ENCODE measurements at regions not wholly inside any gene's neighbourhood (a gene's known extent, or its start where the extent isn't known, plus 50 kb on each side); places are given as distances from the start of the nearest gene placed in this dataset.
"Not testable (repeated sequence)": the region's sequence is repeated elsewhere in the genome, so short reads cannot be mapped to it uniquely, and the experiment has no call there.

- DNase-seq; H3K36me3 ChIP-seq; H3K4me1 ChIP-seq; ATAC-seq; H3K9me3 ChIP-seq; H3K4me3 ChIP-seq; intact Hi-C loops (cut with DNase I); H3K27ac ChIP-seq; H3K27me3 ChIP-seq: not testable (repeated sequence)
- 13% methylated on average over 2 of the region's 2 CpGs for WGBS (ENCODE audit: insufficient coverage, low coverage, low lambda C conversion rate, missing lambda C conversion rate)
Observed at GRCh38 chrX:90524383-90524968, 602.8 kb downstream of the TGIF2LX start.
